ENCODE measurements at regions not wholly inside any gene's neighbourhood (a gene's known extent, or its start where the extent isn't known, plus 50 kb on each side); places are given as distances from the start of the nearest gene placed in this dataset.

- FAIRE-seq (no peak), DNase-seq (ENCODE audit: low read depth, low spot score) (no peak)
- no peak overlapping the region for H3K27ac ChIP-seq (ENCODE audit: insufficient read depth, low read depth, low read length)
- H3K9ac ChIP-seq (replicated peaks; ENCODE audit: extremely low read depth, insufficient read depth, low read length): no peak overlapping the region
- no peaks in the 10 kb centered on the region for H3K9me1 ChIP-seq (replicated peaks; ENCODE audit: control insufficient read depth, extremely low read depth, insufficient read depth, low read length)
- H4K20me1 ChIP-seq (replicated peaks; ENCODE audit: control insufficient read depth, extremely low read depth, insufficient read depth, low read length): no peaks in the 10 kb centered on the region
- no peak overlapping the region for H2AFZ ChIP-seq (ENCODE audit: low read depth, low read length)
- intact Hi-C loops (cut with micrococcal nuclease) (no loop called here), dilution Hi-C loops (cut with MboI; ENCODE audit: extremely low pct_ligation_motif_present, low sequenced_read_pairs) (no loop called here)
- no peak overlapping the region for H3K4me2 ChIP-seq (ENCODE audit: insufficient read depth, low read length)
- H3K36me3 ChIP-seq (ENCODE audit: control insufficient read depth in 2 of 2, extremely low read depth in 1 of 2, insufficient read depth in 2 of 2, low read length in 2 of 2): no peaks in the 10 kb centered on the region
- ChIA-PET POLR2A (no interaction called here), CTCF (no interaction called here)
- peaks cover 6% of the 10 kb centered on the region for H3K4me1 ChIP-seq (ENCODE audit: control insufficient read depth, extremely low read depth, insufficient read depth, low read length)
- no peak overlapping the region for H3K4me3 ChIP-seq (replicated peaks in 1 of 3; ENCODE audit: insufficient read depth in 1 of 3, low read depth in 1 of 3, low read length in 3 of 3)
- no TSS peak for BruUV-seq (replicated peaks)
- H3K9me3 ChIP-seq (replicated peaks; ENCODE audit: control insufficient read depth, insufficient read depth, low read length): no peaks in the 10 kb centered on the region
- H3K27me3 ChIP-seq (ENCODE audit: control insufficient read depth in 2 of 2, insufficient read depth in 2 of 2, low read length in 2 of 2): no peaks in the 10 kb centered on the region
- no peak for TF ChIP-seq POLR2AphosphoS5 (IDR thresholded peaks at IDR 0.05; ENCODE audit: insufficient read depth, low read depth, low read length)
- no peak for TF ChIP-seq POLR2A (IDR thresholded peaks at IDR 0.05; ENCODE audit: low read depth, low read length)
- TF ChIP-seq JUN (IDR thresholded peaks at IDR 0.05; ENCODE audit: borderline replicate concordance, insufficient read depth, insufficient read length, low read depth): no peak
- TF ChIP-seq EZH2 (IDR thresholded peaks at IDR 0.05; ENCODE audit: borderline replicate concordance, low read depth, low read length, severe bottlenecking): no peak
- TF ChIP-seq, protein P1, sequence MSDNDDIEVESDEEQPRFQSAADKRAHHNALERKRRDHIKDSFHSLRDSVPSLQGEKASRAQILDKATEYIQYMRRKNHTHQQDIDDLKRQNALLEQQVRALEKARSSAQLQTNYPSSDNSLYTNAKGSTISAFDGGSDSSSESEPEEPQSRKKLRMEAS (IDR thresholded peaks at IDR 0.05; ENCODE audit: insufficient read depth, insufficient read length): no peak
- TF ChIP-seq MYC (IDR thresholded peaks at IDR 0.05; ENCODE audit: low read depth, low read length): no peak
- TF ChIP-seq GATA2 (IDR thresholded peaks at IDR 0.05; ENCODE audit: insufficient read depth, insufficient read length, low read depth, low read length): no peak
- TF ChIP-seq FOS (IDR thresholded peaks at IDR 0.05; ENCODE audit: borderline replicate concordance, insufficient read depth, low read length): no peak
- TF ChIP-seq, protein P2, sequence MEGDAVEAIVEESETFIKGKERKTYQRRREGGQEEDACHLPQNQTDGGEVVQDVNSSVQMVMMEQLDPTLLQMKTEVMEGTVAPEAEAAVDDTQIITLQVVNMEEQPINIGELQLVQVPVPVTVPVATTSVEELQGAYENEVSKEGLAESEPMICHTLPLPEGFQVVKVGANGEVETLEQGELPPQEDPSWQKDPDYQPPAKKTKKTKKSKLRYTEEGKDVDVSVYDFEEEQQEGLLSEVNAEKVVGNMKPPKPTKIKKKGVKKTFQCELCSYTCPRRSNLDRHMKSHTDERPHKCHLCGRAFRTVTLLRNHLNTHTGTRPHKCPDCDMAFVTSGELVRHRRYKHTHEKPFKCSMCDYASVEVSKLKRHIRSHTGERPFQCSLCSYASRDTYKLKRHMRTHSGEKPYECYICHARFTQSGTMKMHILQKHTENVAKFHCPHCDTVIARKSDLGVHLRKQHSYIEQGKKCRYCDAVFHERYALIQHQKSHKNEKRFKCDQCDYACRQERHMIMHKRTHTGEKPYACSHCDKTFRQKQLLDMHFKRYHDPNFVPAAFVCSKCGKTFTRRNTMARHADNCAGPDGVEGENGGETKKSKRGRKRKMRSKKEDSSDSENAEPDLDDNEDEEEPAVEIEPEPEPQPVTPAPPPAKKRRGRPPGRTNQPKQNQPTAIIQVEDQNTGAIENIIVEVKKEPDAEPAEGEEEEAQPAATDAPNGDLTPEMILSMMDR (IDR thresholded peaks at IDR 0.05; ENCODE audit: extremely low read depth in 1 of 2, insufficient read depth in 1 of 2, low read depth in 1 of 2, low read length in 2 of 2): no peak
- no peaks in the 10 kb centered on the region for H3K79me2 ChIP-seq (ENCODE audit: control insufficient read depth, insufficient read depth, low read length)
These were observed 365.4 kb downstream of the LTN1 start for GRCh38 chr21:28627261-28627660.
